Muscle layer of colon (tissue), 2 donors: ENCODE measurements at regions not wholly inside any gene's neighbourhood (a gene's known extent, or its start where the extent isn't known, plus 50 kb on each side); places are given as distances from the start of the nearest gene placed in this dataset.

Source experiments
- H3K27ac ChIP-seq: one replicate; pipeline ENCODE4 v1.7.0; 2013; ENCODE audit warnings: low read depth, mild to moderate bottlenecking, low read length, moderate library complexity
- H3K27me3 ChIP-seq, 2 donors: one replicate each; pipeline ENCODE4 v1.7.0; 2013; ENCODE audit warnings: low read length in 2 of 2, mild to moderate bottlenecking in 2 of 2; ENCODE audit not compliant: insufficient read depth in 2 of 2, control insufficient read depth in 1 of 2
- H3K36me3 ChIP-seq: one replicate; pipeline ENCODE4 v1.7.0; 2013; ENCODE audit warnings: mild to moderate bottlenecking, low read length; ENCODE audit not compliant: insufficient read depth
- H3K4me1 ChIP-seq: one replicate; pipeline ENCODE4 v1.7.0; 2013; ENCODE audit warnings: mild to moderate bottlenecking, low read length; ENCODE audit not compliant: insufficient read depth
- H3K4me3 ChIP-seq, 2 donors: one replicate each; pipeline ENCODE4 v1.7.0; 2013; ENCODE audit warnings: low read length in 2 of 2, low read depth in 1 of 2, mild to moderate bottlenecking in 1 of 2, moderate library complexity in 1 of 2
- H3K9ac ChIP-seq: one replicate; pipeline ENCODE4 v1.7.0; 2013; ENCODE audit warnings: low read length
- H3K9me3 ChIP-seq: one replicate; pipeline ENCODE4 v1.7.0; 2013; ENCODE audit warnings: mild to moderate bottlenecking, low read length
- donor health status: abdominal sarcoma.
- donor health status: Adenocarcinoma of cecum.

- H3K27ac ChIP-seq = no peak overlapping the region
These were observed 556.0 kb downstream of the BNC2 start for GRCh38 chr9:16314476-16314875.

GRCh38 chr9:16315720-16316119, 554.8 kb downstream of the BNC2 start:
- Histone ChIP-seq H3K27me3 (no peaks in the 10 kb centered on the region), H3K9ac (no peak overlapping the region), H3K9me3 (no peaks in the 10 kb centered on the region), H3K4me1 (no peaks in the 10 kb centered on the region), H3K27ac (no peak overlapping the region), H3K4me3 (no peak overlapping the region), H3K36me3 (no peaks in the 10 kb centered on the region)

More at GRCh38 chr9:16314476-16314875, 556.0 kb downstream of the BNC2 start:
- Histone ChIP-seq H3K27me3 (no peaks in the 10 kb centered on the region), H3K9me3 (no peaks in the 10 kb centered on the region), H3K4me3 (no peak overlapping the region), H3K36me3 (no peaks in the 10 kb centered on the region), H3K9ac (no peak overlapping the region), H3K4me1 (peaks cover 12% of the 10 kb centered on the region)

GRCh38 chr9:16316456-16316855, 554.0 kb downstream of the BNC2 start:
- H3K4me1 ChIP-seq = no peaks in the 10 kb centered on the region
- no peaks in the 10 kb centered on the region for H3K27me3 ChIP-seq
- no peak overlapping the region for H3K4me3 ChIP-seq
- no peak overlapping the region for H3K27ac ChIP-seq
- no peaks in the 10 kb centered on the region for H3K36me3 ChIP-seq
- H3K9me3 ChIP-seq = no peaks in the 10 kb centered on the region
- no peak overlapping the region for H3K9ac ChIP-seq

GRCh38 chr9:16316911-16317817, 553.3 kb downstream of the BNC2 start:
- no peak overlapping the region for H3K27ac ChIP-seq
- H3K4me1 ChIP-seq = no peaks in the 10 kb centered on the region
- no peak overlapping the region for H3K4me3 ChIP-seq
- no peak overlapping the region for H3K9ac ChIP-seq
- H3K36me3 ChIP-seq = no peaks in the 10 kb centered on the region
- H3K9me3 ChIP-seq = no peaks in the 10 kb centered on the region
- no peaks in the 10 kb centered on the region for H3K27me3 ChIP-seq

GRCh38 chr9:16318516-16319060, 551.9 kb downstream of the BNC2 start:
- no peak overlapping the region for H3K27ac ChIP-seq
- no peaks in the 10 kb centered on the region for H3K9me3 ChIP-seq
- H3K9ac ChIP-seq = no peak overlapping the region
- H3K36me3 ChIP-seq = no peaks in the 10 kb centered on the region
- no peak overlapping the region for H3K4me3 ChIP-seq
- H3K4me1 ChIP-seq = no peaks in the 10 kb centered on the region
- H3K27me3 ChIP-seq = no peaks in the 10 kb centered on the region

- Histone ChIP-seq H3K27me3 (no peaks in the 10 kb centered on the region), H3K9ac (no peak overlapping the region), H3K4me3 (no peak overlapping the region), H3K4me1 (no peaks in the 10 kb centered on the region), H3K9me3 (no peaks in the 10 kb centered on the region), H3K27ac (no peak overlapping the region), H3K36me3 (no peaks in the 10 kb centered on the region)
These were observed 550.8 kb downstream of the BNC2 start for GRCh38 chr9:16319646-16320045.

GRCh38 chr9:16320338-16320902, 550.0 kb downstream of the BNC2 start:
- H3K9ac ChIP-seq = no peak overlapping the region
- H3K36me3 ChIP-seq = no peaks in the 10 kb centered on the region
- H3K4me3 ChIP-seq = no peak overlapping the region
- H3K27ac ChIP-seq = no peak overlapping the region
- no peaks in the 10 kb centered on the region for H3K9me3 ChIP-seq
- no peaks in the 10 kb centered on the region for H3K27me3 ChIP-seq
- no peaks in the 10 kb centered on the region for H3K4me1 ChIP-seq

GRCh38 chr9:16321461-16322119, 548.9 kb downstream of the BNC2 start:
- H3K36me3 ChIP-seq = no peaks in the 10 kb centered on the region
- no peaks in the 10 kb centered on the region for H3K4me1 ChIP-seq
- H3K9ac ChIP-seq = no peak overlapping the region
- H3K9me3 ChIP-seq = no peaks in the 10 kb centered on the region
- H3K27ac ChIP-seq = no peak overlapping the region
- no peak overlapping the region for H3K4me3 ChIP-seq
- H3K27me3 ChIP-seq = no peaks in the 10 kb centered on the region

- H3K9me3 ChIP-seq = no peaks in the 10 kb centered on the region
- H3K27ac ChIP-seq = no peak overlapping the region
- no peaks in the 10 kb centered on the region for H3K27me3 ChIP-seq
- no peaks in the 10 kb centered on the region for H3K4me1 ChIP-seq
- H3K4me3 ChIP-seq = no peak overlapping the region
- no peaks in the 10 kb centered on the region for H3K36me3 ChIP-seq
- H3K9ac ChIP-seq = no peak overlapping the region
These were observed 547.6 kb downstream of the BNC2 start for GRCh38 chr9:16322849-16323248.

- Histone ChIP-seq H3K9ac (no peak overlapping the region), H3K4me1 (no peaks in the 10 kb centered on the region), H3K9me3 (no peaks in the 10 kb centered on the region), H3K4me3 (no peak overlapping the region), H3K36me3 (no peaks in the 10 kb centered on the region), H3K27me3 (no peaks in the 10 kb centered on the region), H3K27ac (no peak overlapping the region)
These were observed 544.5 kb downstream of the BNC2 start for GRCh38 chr9:16325966-16326365.

GRCh38 chr9:16328349-16328748, 542.1 kb downstream of the BNC2 start:
- Histone ChIP-seq H3K4me3 (no peak overlapping the region), H3K36me3 (no peaks in the 10 kb centered on the region), H3K9ac (no peak overlapping the region), H3K4me1 (no peaks in the 10 kb centered on the region), H3K27me3 (no peaks in the 10 kb centered on the region), H3K27ac (no peak overlapping the region), H3K9me3 (no peaks in the 10 kb centered on the region)
